Neural cell (in vitro differentiated cells): ENCODE measurements at regions not wholly inside any gene's neighbourhood (a gene's known extent, or its start where the extent isn't known, plus 50 kb on each side); places are given as distances from the start of the nearest gene placed in this dataset.

ENCODE experiments used
- H2AFZ ChIP-seq: fragments of 200-600, 300-800 bp; sonication (generic), shearing (Covaris generic); 2 replicates; pipeline ENCODE4 v1.6.0; 2014; ENCODE audit warnings: low read depth, mild to moderate bottlenecking, antibody characterized with exemption, low read length, moderate library complexity
- H3F3A ChIP-seq: fragments of 200-600 bp; shearing (Covaris generic); 2 replicates; pipeline ENCODE4 v1.6.1; 2016; ENCODE audit warnings: mild to moderate bottlenecking, moderate library complexity, mixed read lengths, antibody characterized with exemption, low read length; ENCODE audit not compliant: insufficient read depth, poor library complexity, severe bottlenecking
- H3K27ac ChIP-seq: fragments of 200-600, 300-800 bp; sonication (generic), shearing (Covaris generic); 2 replicates; pipeline ENCODE4 v1.5.1; 2014; ENCODE audit warnings: mild to moderate bottlenecking, low read length, moderate library complexity
- H3K27me3 ChIP-seq: fragments of 300-800, 200-600 bp; sonication (generic), shearing (Covaris generic); 2 replicates; pipeline ENCODE4 v1.6.0; 2014; ENCODE audit warnings: mild to moderate bottlenecking, low read depth, low read length, moderate library complexity; ENCODE audit not compliant: insufficient read depth
- H3K36me3 ChIP-seq: fragments of 300-800, 200-600 bp; sonication (generic), shearing (Covaris generic); 2 replicates; pipeline ENCODE4 v1.5.1; 2014; ENCODE audit warnings: mild to moderate bottlenecking, antibody characterized with exemption, low read length, moderate library complexity; ENCODE audit not compliant: insufficient read depth
- H3K4me2 ChIP-seq: fragments of 300-800, 200-600 bp; sonication (generic), shearing (Covaris generic); 2 replicates; pipeline ENCODE4 v1.6.0; 2014; ENCODE audit warnings: mild to moderate bottlenecking, low read length
- H3K4me3 ChIP-seq: fragments of 300-800, 200-600 bp; sonication (generic), shearing (Covaris generic); 2 replicates; pipeline ENCODE4 v1.5.1; 2014; ENCODE audit warnings: mild to moderate bottlenecking, low read length, moderate library complexity
- H3K79me2 ChIP-seq: fragments of 200-600 bp; shearing (Covaris generic); replicated peaks from 2 replicates; pipeline ENCODE4 v1.6.0; 2014; ENCODE audit warnings: mild to moderate bottlenecking, low read length, moderate library complexity; ENCODE audit not compliant: insufficient read depth
- H3K9ac ChIP-seq: fragments of 300-800, 200-600 bp; sonication (generic), shearing (Covaris generic); 2 replicates; pipeline ENCODE4 v1.6.1; 2016; ENCODE audit warnings: mild to moderate bottlenecking, low read length, mixed read lengths
- H3K9me2 ChIP-seq: fragments of 200-600 bp; shearing (Covaris generic); 2 replicates; pipeline ENCODE4 v1.6.1; 2016; ENCODE audit warnings: mild to moderate bottlenecking, low read length, mixed read lengths; ENCODE audit not compliant: insufficient read depth
- H3K9me3 ChIP-seq: fragments of 200-600, 300-800 bp; sonication (generic), shearing (Covaris generic); 2 replicates; pipeline ENCODE4 v1.6.1; 2016; ENCODE audit warnings: mild to moderate bottlenecking, mixed run types, low read length, moderate library complexity, mixed read lengths
- H4K20me1 ChIP-seq: fragments of 200-600 bp; shearing (Covaris generic); 2 replicates; pipeline ENCODE4 v1.6.1; 2016; ENCODE audit warnings: mild to moderate bottlenecking, mixed run types; ENCODE audit not compliant: insufficient read depth
- EP300 ChIP-seq: fragments of 450-650 bp; conservative IDR thresholded peaks from 2 replicates; pipeline ENCODE4 v1.6.1; 2014; ENCODE audit warnings: antibody characterized with exemption, mild to moderate bottlenecking, moderate library complexity; ENCODE audit not compliant: poor library complexity, severe bottlenecking
- EZH2 ChIP-seq: fragments of 200-600, 300-800 bp; shearing (Covaris generic), sonication (generic); IDR thresholded peaks from 2 replicates; pipeline ENCODE4 v1.6.1; 2014; ENCODE audit warnings: antibody characterized with exemption, low read length, borderline replicate concordance, mild to moderate bottlenecking; ENCODE audit not compliant: insufficient read depth, poor library complexity, severe bottlenecking
- MXI1 ChIP-seq: fragments of 450-650 bp; conservative IDR thresholded peaks from 2 replicates; pipeline ENCODE4 v1.6.1; 2014; ENCODE audit warnings: antibody characterized with exemption, mild to moderate bottlenecking; ENCODE audit not compliant: poor library complexity, severe bottlenecking
- POLR2AphosphoS5 ChIP-seq: IDR thresholded peaks from 2 replicates; pipeline ENCODE4 v1.6.1; 2012
- RAD21 ChIP-seq: fragments of 450-650 bp; conservative IDR thresholded peaks from 2 replicates; pipeline ENCODE4 v1.6.1; 2014; ENCODE audit warnings: antibody characterized with exemption, mild to moderate bottlenecking, moderate library complexity
- SMC3 ChIP-seq: fragments of 450-650 bp; conservative IDR thresholded peaks from 2 replicates; pipeline ENCODE4 v1.6.1; 2014; ENCODE audit warnings: antibody characterized with exemption, mild to moderate bottlenecking, moderate library complexity; ENCODE audit not compliant: poor library complexity
- TAF1 ChIP-seq: IDR thresholded peaks from 2 replicates; pipeline ENCODE4 v1.6.1; 2012; ENCODE audit warnings: low read depth
- TF ChIP-seq, protein P1 (sequence below): fragments of 450-650 bp; IDR thresholded peaks from 2 replicates; pipeline ENCODE4 v1.5.1; 2014; ENCODE audit warnings: antibody characterized with exemption, mild to moderate bottlenecking, moderate library complexity; ENCODE audit not compliant: poor library complexity, severe bottlenecking
- TF ChIP-seq, protein P2 (sequence below): IDR thresholded peaks from 2 replicates; pipeline ENCODE4 v1.6.1; 2012; ENCODE audit warnings: borderline replicate concordance

DNA sequence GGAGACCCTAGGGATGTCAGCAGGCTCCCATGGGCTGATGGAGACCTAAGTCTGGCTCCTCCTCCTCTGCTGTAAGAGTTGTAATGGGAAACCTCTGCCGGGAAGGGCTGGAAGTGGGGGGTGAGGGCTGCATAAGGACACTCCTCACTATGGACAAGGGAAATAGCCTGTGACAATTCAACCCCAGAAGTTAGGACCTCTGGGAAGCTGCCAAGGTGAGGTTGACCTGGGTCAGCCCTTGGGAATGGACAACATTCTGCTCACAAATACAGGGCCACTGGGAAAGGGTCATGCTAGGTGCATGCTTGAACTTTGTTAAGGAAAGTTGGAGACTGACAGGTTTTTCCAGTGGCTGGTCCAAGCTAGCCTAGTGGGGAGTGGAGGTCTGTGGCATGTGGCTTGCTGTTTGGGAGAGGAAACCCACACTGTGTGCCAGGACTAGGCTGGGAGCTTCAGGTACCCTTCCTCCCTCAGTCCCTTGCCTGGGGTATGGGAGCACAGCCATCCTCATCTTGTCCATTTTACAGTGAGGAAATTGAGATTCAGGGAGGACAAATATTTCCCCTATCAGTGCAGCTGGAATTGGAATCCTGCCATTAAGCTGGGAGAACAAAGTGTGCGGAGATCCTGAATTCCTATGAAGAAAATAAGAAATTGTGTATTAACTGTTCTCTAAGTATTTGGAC lies 190.4 kb downstream of the SALL1 start:
- Histone ChIP-seq H3K27me3 (no peaks in the 10 kb centered on the region), H3F3A (no peaks in the 10 kb centered on the region), H3K9ac (no peak overlapping the region), H3K27ac (no peak overlapping the region), H3K36me3 (no peaks in the 10 kb centered on the region), H4K20me1 (no peaks in the 10 kb centered on the region), H3K9me2 (no peaks in the 10 kb centered on the region), H3K4me3 (no peak overlapping the region), H3K9me3 (no peaks in the 10 kb centered on the region), H3K4me2 (no peak overlapping the region), H3K79me2 (no peaks in the 10 kb centered on the region), H2AFZ (no peak overlapping the region)
- TF ChIP-seq POLR2AphosphoS5 (no peak), RAD21 (no peak), EZH2 (no peak), SMC3 (no peak), TAF1 (no peak), MXI1 (no peak), EP300 (no peak)
- TF ChIP-seq, protein P1, sequence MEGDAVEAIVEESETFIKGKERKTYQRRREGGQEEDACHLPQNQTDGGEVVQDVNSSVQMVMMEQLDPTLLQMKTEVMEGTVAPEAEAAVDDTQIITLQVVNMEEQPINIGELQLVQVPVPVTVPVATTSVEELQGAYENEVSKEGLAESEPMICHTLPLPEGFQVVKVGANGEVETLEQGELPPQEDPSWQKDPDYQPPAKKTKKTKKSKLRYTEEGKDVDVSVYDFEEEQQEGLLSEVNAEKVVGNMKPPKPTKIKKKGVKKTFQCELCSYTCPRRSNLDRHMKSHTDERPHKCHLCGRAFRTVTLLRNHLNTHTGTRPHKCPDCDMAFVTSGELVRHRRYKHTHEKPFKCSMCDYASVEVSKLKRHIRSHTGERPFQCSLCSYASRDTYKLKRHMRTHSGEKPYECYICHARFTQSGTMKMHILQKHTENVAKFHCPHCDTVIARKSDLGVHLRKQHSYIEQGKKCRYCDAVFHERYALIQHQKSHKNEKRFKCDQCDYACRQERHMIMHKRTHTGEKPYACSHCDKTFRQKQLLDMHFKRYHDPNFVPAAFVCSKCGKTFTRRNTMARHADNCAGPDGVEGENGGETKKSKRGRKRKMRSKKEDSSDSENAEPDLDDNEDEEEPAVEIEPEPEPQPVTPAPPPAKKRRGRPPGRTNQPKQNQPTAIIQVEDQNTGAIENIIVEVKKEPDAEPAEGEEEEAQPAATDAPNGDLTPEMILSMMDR: no peak
- TF ChIP-seq, protein P2, sequence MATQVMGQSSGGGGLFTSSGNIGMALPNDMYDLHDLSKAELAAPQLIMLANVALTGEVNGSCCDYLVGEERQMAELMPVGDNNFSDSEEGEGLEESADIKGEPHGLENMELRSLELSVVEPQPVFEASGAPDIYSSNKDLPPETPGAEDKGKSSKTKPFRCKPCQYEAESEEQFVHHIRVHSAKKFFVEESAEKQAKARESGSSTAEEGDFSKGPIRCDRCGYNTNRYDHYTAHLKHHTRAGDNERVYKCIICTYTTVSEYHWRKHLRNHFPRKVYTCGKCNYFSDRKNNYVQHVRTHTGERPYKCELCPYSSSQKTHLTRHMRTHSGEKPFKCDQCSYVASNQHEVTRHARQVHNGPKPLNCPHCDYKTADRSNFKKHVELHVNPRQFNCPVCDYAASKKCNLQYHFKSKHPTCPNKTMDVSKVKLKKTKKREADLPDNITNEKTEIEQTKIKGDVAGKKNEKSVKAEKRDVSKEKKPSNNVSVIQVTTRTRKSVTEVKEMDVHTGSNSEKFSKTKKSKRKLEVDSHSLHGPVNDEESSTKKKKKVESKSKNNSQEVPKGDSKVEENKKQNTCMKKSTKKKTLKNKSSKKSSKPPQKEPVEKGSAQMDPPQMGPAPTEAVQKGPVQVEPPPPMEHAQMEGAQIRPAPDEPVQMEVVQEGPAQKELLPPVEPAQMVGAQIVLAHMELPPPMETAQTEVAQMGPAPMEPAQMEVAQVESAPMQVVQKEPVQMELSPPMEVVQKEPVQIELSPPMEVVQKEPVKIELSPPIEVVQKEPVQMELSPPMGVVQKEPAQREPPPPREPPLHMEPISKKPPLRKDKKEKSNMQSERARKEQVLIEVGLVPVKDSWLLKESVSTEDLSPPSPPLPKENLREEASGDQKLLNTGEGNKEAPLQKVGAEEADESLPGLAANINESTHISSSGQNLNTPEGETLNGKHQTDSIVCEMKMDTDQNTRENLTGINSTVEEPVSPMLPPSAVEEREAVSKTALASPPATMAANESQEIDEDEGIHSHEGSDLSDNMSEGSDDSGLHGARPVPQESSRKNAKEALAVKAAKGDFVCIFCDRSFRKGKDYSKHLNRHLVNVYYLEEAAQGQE: no peak

DNA sequence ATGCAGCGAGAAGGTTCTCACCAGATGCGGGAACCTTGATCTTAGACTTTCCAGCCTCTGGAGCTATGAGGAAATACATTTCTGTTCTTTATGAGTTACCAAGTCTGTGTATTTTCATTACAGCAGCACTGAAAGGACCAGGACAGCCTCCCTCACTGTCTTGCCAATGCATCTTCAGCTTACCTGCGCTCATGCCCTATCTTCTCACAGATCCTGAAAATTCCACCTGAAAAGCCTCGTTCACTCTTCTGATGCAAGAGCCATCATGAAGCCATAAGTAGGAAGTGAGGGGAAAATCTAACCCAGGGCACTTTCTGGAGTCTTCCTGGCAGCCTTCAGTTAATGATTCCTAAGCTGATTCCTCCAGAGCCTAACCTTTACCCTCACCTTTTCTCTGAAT lies 194.0 kb downstream of the SALL1 start:
- Histone ChIP-seq H3K4me2 (no peak overlapping the region), H4K20me1 (no peaks in the 10 kb centered on the region)

More for the DNA sequence above, 194.0 kb downstream of the SALL1 start:
- Histone ChIP-seq H3K27me3 (no peaks in the 10 kb centered on the region), H3K27ac (no peak overlapping the region), H3K36me3 (no peaks in the 10 kb centered on the region), H3K4me3 (no peak overlapping the region), H3K9ac (no peak overlapping the region), H3F3A (no peaks in the 10 kb centered on the region), H3K9me2 (no peaks in the 10 kb centered on the region), H3K9me3 (no peaks in the 10 kb centered on the region), H2AFZ (no peak overlapping the region), H3K79me2 (no peaks in the 10 kb centered on the region)
- TF ChIP-seq, protein P1: no peak
- TF ChIP-seq EP300 (no peak), MXI1 (no peak), EZH2 (no peak)
- TF ChIP-seq, protein P2: no peak
